RPMI8226 (cell line): ENCODE measurements at regions not wholly inside any gene's neighbourhood (a gene's known extent, or its start where the extent isn't known, plus 50 kb on each side); places are given as distances from the start of the nearest gene placed in this dataset.
"Not testable (repeated sequence)": the region's sequence is repeated elsewhere in the genome, so short reads cannot be mapped to it uniquely, and the experiment has no call there.

Source experiments
- DNase-seq: peaks from one replicate; pipeline ENCODE4 v3.0.0-alpha.2; 2015

DNA sequence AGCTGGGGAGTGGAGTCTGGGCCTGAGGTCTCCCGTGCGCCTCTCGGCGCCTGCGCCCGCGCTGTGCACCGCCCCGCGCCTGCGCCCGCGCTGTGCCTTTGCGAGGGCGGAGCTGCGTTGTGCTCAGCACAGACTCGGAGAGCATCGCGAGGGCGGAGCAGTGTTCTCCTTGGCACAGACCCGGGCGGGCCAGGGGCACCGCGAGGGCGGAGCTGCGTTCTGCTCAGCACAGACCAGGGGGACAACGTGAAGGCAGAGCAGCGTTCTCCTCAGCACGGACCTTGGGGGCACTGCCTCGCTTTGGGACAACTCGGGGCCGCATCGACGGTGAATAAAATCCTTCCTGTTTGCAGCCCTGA is 2968.4 kb downstream of the RPIA start:
- DNase-seq, result not testable (repeated sequence)

DNA sequence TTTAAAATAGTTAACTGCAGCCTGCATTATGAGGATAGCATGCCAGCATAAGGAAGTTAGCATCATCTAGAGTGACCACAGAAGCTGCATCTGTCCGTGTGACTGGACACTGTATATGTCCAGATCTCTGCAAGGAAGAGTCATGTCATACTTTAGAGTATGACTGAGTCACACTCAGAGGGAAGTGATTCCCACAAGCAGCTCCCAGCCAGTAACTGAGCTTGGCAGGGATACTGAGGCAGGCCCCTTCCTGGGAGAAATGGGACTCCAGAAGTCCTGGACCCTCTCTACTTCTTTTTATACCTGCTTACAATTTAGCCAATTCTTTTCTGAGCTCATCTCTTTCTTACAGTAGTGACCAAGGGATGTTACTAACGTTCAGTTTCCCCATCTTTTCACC is 2975.9 kb downstream of the RPIA start:
- DNase-seq, result not testable (repeated sequence)

- not testable (repeated sequence) for DNase-seq
Observed at GRCh38 chr2:91685541-91685940, 2994.1 kb downstream of the RPIA start.

DNA sequence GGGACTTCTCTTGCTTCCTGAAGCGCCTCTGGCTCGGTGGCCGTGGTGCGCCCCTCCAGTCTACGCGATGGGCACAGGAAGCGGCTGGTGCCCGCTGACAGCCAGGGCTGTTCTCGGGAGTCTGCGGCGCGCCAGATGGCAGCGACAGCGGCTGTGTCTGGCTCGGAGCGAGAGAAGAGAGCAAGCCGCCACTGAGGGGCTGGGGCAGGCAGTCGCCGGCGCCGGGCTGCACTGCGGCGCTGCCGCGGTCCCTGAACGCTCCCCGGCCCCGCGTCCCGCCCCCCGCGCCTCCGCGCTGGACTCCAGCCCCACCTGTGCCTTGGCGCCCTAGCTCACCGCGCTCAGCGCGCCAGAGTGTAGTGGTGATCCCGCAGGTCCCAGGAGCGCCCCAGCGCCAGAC is 2994.6 kb downstream of the RPIA start:
- not testable (repeated sequence) for DNase-seq
